GM23338 (cell line): ENCODE measurements at regions not wholly inside any gene's neighbourhood (a gene's known extent, or its start where the extent isn't known, plus 50 kb on each side); places are given as distances from the start of the nearest gene placed in this dataset.

Source experiments
- ATAC-seq: fragments of 200-7000 bp; cut with Tn5 transposase; 3 replicates; pipeline ENCODE4 v1.9.1; 2020
- DNase-seq: peaks from one replicate; pipeline ENCODE4 v3.0.0-alpha.2; 2015; ENCODE audit warnings: low spot score
- H2AFZ ChIP-seq: fragments of 200-600 bp; sonication (generic); 2 replicates; pipeline ENCODE4 v1.8.0; 2016; ENCODE audit warnings: antibody characterized with exemption, mild to moderate bottlenecking, moderate library complexity
- H3F3A ChIP-seq: fragments of 200-600 bp; sonication (generic); replicated peaks from 2 replicates; pipeline ENCODE4 v1.8.0; 2017; ENCODE audit warnings: antibody characterized with exemption, mixed run types, low read depth
- H3K27ac ChIP-seq: fragments of 200-600 bp; sonication (generic); 2 replicates; pipeline ENCODE4 v1.6.1; 2016; ENCODE audit warnings: low read depth
- H3K27me3 ChIP-seq: fragments of 200-600 bp; sonication (generic); 2 replicates; pipeline ENCODE4 v1.8.0; 2016; ENCODE audit warnings: mild to moderate bottlenecking, mixed run types, moderate library complexity; ENCODE audit not compliant: insufficient read depth
- H3K36me3 ChIP-seq: fragments of 200-600 bp; sonication (generic); 2 replicates; pipeline ENCODE4 v1.8.0; 2016; ENCODE audit warnings: mild to moderate bottlenecking; ENCODE audit not compliant: insufficient read depth
- H3K4me1 ChIP-seq: fragments of 200-600 bp; sonication (generic); 2 replicates; pipeline ENCODE4 v1.8.0; 2016; ENCODE audit warnings: mild to moderate bottlenecking, moderate library complexity; ENCODE audit not compliant: insufficient read depth
- H3K4me2 ChIP-seq: fragments of 200-600 bp; sonication (generic); 2 replicates; pipeline ENCODE4 v1.7.1; 2017; ENCODE audit warnings: mixed run types
- H3K4me3 ChIP-seq: fragments of 200-600 bp; sonication (generic); 2 replicates; pipeline ENCODE4 v1.6.1; 2016; ENCODE audit warnings: mixed run types
- H3K79me2 ChIP-seq: fragments of 200-600 bp; sonication (generic); replicated peaks from 2 replicates; pipeline ENCODE4 v1.8.0; 2017; ENCODE audit warnings: mild to moderate bottlenecking; ENCODE audit not compliant: insufficient read depth
- H3K9me2 ChIP-seq: fragments of 200-600 bp; sonication (generic); 2 replicates; pipeline ENCODE4 v1.8.0; 2017; ENCODE audit not compliant: insufficient read depth
- H4K20me1 ChIP-seq: fragments of 200-600 bp; sonication (generic); replicated peaks from 2 replicates; pipeline ENCODE4 v1.8.0; 2017; ENCODE audit warnings: mild to moderate bottlenecking; ENCODE audit not compliant: insufficient read depth
- H3K27ac Mint-ChIP-seq: 2 replicates; pipeline ENCODE4 v1.8.0; 2020; ENCODE audit warnings: inconsistent platforms, mild to moderate bottlenecking, moderate library complexity, mixed read lengths
- H3K27me3 Mint-ChIP-seq: 3 replicates; pipeline ENCODE4 v1.8.0; 2022; ENCODE audit warnings: low read depth, mild to moderate bottlenecking, moderate library complexity, mixed read lengths, inconsistent platforms; ENCODE audit not compliant: insufficient read depth, poor library complexity
- H3K36me3 Mint-ChIP-seq: 3 replicates; pipeline ENCODE4 v1.8.0; 2021; ENCODE audit warnings: low read depth, mild to moderate bottlenecking, inconsistent platforms, moderate library complexity, mixed read lengths
- H3K4me1 Mint-ChIP-seq: 3 replicates; pipeline ENCODE4 v1.8.0; 2020; ENCODE audit warnings: mild to moderate bottlenecking, inconsistent platforms, mixed read lengths
- H3K4me3 Mint-ChIP-seq: 3 replicates; pipeline ENCODE4 v1.8.0; 2021; ENCODE audit warnings: moderate library complexity, mild to moderate bottlenecking, inconsistent platforms, mixed read lengths
- H3K9me3 Mint-ChIP-seq: 3 replicates; pipeline ENCODE4 v1.8.0; 2020; ENCODE audit warnings: moderate library complexity, mild to moderate bottlenecking, inconsistent platforms, mixed read lengths
- CREB1 ChIP-seq: fragments of 250-450 bp; sonication (Bioruptor Pico); IDR thresholded peaks from 2 replicates; pipeline ENCODE4 v1.5.0; 2020; ENCODE audit warnings: low read depth, mild to moderate bottlenecking, moderate library complexity
- EZH2 ChIP-seq: fragments of 200-600 bp; sonication (generic); IDR thresholded peaks from one replicate; pipeline ENCODE4 v1.8.0; 2017; ENCODE audit warnings: antibody characterized with exemption, mild to moderate bottlenecking, low read depth; ENCODE audit not compliant: unreplicated experiment
- EZH2phosphoT487 ChIP-seq: fragments of 200-600 bp; sonication (generic); IDR thresholded peaks from one replicate; pipeline ENCODE4 v1.8.1; 2018; ENCODE audit warnings: antibody characterized with exemption; ENCODE audit not compliant: unreplicated experiment
- JUNB ChIP-seq: IDR thresholded peaks from one replicate; pipeline ENCODE4 v1.6.1; 2016; ENCODE audit warnings: antibody characterized with exemption; ENCODE audit not compliant: unreplicated experiment
- NANOG ChIP-seq: IDR thresholded peaks from 2 replicates; pipeline ENCODE4 v1.6.1; 2016; ENCODE audit warnings: antibody characterized with exemption, borderline replicate concordance
- POLR2AphosphoS5 ChIP-seq: IDR thresholded peaks from 2 replicates; pipeline ENCODE4 v1.6.1; 2016; ENCODE audit warnings: antibody characterized with exemption, low read depth
- STAT1 ChIP-seq: IDR thresholded peaks from one replicate; pipeline ENCODE4 v1.6.1; 2016; ENCODE audit warnings: antibody characterized with exemption; ENCODE audit not compliant: unreplicated experiment
- ZNF114 ChIP-seq: fragments of 250-450 bp; sonication (Bioruptor Pico); IDR thresholded peaks from 2 replicates; pipeline ENCODE4 v1.5.0; 2020; ENCODE audit warnings: mild to moderate bottlenecking, moderate library complexity
- ZNF331 ChIP-seq: fragments of 250-450 bp; sonication (Bioruptor Pico); IDR thresholded peaks from 2 replicates; pipeline ENCODE4 v1.5.0; 2020; ENCODE audit warnings: low read depth, mild to moderate bottlenecking, moderate library complexity
- ZNF462 ChIP-seq: fragments of 250-450 bp; sonication (Bioruptor Pico); IDR thresholded peaks from 2 replicates; pipeline ENCODE4 v1.5.0; 2020; ENCODE audit warnings: mild to moderate bottlenecking, moderate library complexity
- TF ChIP-seq, protein P1 (sequence below): IDR thresholded peaks from one replicate; pipeline ENCODE4 v1.6.1; 2018; ENCODE audit warnings: antibody characterized with exemption; ENCODE audit not compliant: unreplicated experiment
- TF ChIP-seq, protein P2 (sequence below), 2 experiments: fragments of 200-600 bp in 1 of 2; sonication (generic) in 1 of 2; conservative IDR thresholded peaks; 2 replicates each; pipeline versions ENCODE4 v1.5.1 to v1.6.1; 2016 to 2017; ENCODE audit warnings: antibody characterized with exemption in 2 of 2, low read depth in 2 of 2, mild to moderate bottlenecking in 2 of 2, moderate library complexity in 1 of 2
- TF ChIP-seq, protein P3 (sequence below): IDR thresholded peaks from 2 replicates; pipeline ENCODE4 v1.6.1; 2016; ENCODE audit warnings: antibody characterized with exemption

GRCh38 chr10:43760514-43760913, 111.8 kb upstream of the ZNF32 start:
- H2AFZ ChIP-seq: no peak overlapping the region
- peaks cover 5% of the 10 kb centered on the region; the same call in 1 of the 2 replicates for H3K9me2 ChIP-seq
- H3K4me3 ChIP-seq: no peak overlapping the region
- Mint-ChIP-seq H3K27ac (no peak overlapping the region), H3K36me3 (no peaks in the 10 kb centered on the region), H3K27me3 (peaks cover 8% of the 10 kb centered on the region), H3K4me3 (no peak overlapping the region), H3K9me3 (no peaks in the 10 kb centered on the region), H3K4me1 (peaks cover 12% of the 10 kb centered on the region; the same call in 2 of the 3 replicates)
- peaks cover 10% of the 10 kb centered on the region; the same call in 1 of the 2 replicates for H3K27me3 ChIP-seq
- no peaks in the 10 kb centered on the region for H3K79me2 ChIP-seq
- TF ChIP-seq POLR2AphosphoS5 (no peak), ZNF114 (CRISPR knock-in tag) (no peak), NANOG (no peak), STAT1 (no peak), JUNB (no peak), EZH2 (no peak), EZH2phosphoT487 (no peak), ZNF331 (CRISPR knock-in tag) (no peak), ZNF462 (CRISPR knock-in tag) (no peak), CREB1 (CRISPR knock-in tag) (no peak)
- TF ChIP-seq, protein P1, sequence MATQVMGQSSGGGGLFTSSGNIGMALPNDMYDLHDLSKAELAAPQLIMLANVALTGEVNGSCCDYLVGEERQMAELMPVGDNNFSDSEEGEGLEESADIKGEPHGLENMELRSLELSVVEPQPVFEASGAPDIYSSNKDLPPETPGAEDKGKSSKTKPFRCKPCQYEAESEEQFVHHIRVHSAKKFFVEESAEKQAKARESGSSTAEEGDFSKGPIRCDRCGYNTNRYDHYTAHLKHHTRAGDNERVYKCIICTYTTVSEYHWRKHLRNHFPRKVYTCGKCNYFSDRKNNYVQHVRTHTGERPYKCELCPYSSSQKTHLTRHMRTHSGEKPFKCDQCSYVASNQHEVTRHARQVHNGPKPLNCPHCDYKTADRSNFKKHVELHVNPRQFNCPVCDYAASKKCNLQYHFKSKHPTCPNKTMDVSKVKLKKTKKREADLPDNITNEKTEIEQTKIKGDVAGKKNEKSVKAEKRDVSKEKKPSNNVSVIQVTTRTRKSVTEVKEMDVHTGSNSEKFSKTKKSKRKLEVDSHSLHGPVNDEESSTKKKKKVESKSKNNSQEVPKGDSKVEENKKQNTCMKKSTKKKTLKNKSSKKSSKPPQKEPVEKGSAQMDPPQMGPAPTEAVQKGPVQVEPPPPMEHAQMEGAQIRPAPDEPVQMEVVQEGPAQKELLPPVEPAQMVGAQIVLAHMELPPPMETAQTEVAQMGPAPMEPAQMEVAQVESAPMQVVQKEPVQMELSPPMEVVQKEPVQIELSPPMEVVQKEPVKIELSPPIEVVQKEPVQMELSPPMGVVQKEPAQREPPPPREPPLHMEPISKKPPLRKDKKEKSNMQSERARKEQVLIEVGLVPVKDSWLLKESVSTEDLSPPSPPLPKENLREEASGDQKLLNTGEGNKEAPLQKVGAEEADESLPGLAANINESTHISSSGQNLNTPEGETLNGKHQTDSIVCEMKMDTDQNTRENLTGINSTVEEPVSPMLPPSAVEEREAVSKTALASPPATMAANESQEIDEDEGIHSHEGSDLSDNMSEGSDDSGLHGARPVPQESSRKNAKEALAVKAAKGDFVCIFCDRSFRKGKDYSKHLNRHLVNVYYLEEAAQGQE: no peak
- TF ChIP-seq, protein P2, sequence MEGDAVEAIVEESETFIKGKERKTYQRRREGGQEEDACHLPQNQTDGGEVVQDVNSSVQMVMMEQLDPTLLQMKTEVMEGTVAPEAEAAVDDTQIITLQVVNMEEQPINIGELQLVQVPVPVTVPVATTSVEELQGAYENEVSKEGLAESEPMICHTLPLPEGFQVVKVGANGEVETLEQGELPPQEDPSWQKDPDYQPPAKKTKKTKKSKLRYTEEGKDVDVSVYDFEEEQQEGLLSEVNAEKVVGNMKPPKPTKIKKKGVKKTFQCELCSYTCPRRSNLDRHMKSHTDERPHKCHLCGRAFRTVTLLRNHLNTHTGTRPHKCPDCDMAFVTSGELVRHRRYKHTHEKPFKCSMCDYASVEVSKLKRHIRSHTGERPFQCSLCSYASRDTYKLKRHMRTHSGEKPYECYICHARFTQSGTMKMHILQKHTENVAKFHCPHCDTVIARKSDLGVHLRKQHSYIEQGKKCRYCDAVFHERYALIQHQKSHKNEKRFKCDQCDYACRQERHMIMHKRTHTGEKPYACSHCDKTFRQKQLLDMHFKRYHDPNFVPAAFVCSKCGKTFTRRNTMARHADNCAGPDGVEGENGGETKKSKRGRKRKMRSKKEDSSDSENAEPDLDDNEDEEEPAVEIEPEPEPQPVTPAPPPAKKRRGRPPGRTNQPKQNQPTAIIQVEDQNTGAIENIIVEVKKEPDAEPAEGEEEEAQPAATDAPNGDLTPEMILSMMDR (conservative IDR thresholded peaks at IDR 0.05; ENCODE audit: low read depth in 2 of 2): no peak
- TF ChIP-seq, protein P3, sequence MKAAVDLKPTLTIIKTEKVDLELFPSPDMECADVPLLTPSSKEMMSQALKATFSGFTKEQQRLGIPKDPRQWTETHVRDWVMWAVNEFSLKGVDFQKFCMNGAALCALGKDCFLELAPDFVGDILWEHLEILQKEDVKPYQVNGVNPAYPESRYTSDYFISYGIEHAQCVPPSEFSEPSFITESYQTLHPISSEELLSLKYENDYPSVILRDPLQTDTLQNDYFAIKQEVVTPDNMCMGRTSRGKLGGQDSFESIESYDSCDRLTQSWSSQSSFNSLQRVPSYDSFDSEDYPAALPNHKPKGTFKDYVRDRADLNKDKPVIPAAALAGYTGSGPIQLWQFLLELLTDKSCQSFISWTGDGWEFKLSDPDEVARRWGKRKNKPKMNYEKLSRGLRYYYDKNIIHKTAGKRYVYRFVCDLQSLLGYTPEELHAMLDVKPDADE: no peak
- H3K4me2 ChIP-seq: no peak overlapping the region
- H4K20me1 ChIP-seq: no peaks in the 10 kb centered on the region
- no peak for DNase-seq
- H3K36me3 ChIP-seq: no peaks in the 10 kb centered on the region
- H3K27ac ChIP-seq: no peak overlapping the region
- no peaks in the 10 kb centered on the region for H3F3A ChIP-seq
- no peak for ATAC-seq
- H3K4me1 ChIP-seq: peaks cover under 1% of the 10 kb centered on the region; the same call in 1 of the 2 replicates
